ENCODE measurements at regions not wholly inside any gene's neighbourhood (a gene's known extent, or its start where the extent isn't known, plus 50 kb on each side); places are given as distances from the start of the nearest gene placed in this dataset.

DNA sequence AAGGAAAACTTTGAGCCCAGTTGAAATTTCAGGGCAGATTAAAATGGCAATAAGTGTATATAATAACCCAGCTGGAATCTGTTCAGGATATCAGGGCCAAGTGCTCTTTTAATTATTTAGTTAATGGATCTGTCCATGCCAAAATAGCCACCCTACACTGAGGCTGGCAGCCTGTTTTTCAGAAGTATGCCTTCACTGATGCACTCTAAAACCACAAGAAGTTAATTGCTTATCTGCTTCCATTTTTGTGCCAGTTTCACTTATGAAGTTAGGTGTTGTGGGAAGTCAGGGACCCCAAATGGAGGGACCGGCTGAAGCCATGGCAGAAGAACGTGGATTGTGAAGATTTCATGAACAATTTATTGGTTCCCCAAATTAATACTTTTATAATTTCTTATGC, 960.3 kb downstream of the C4orf33 start:
- H3K27me3 ChIP-seq (ENCODE audit: control insufficient read depth in 2 of 2, insufficient read depth in 2 of 2, low read length in 2 of 2) = no peaks in the 10 kb centered on the region
- POLR2A ChIA-PET = no interaction called here
- ATAC-seq (no peak), FAIRE-seq (no peak), DNase-seq (ENCODE audit: extremely low read depth in 1 of 4, low spot score in 3 of 4) (no peak)
- TF ChIP-seq FOXP1 (CRISPR knock-in tag; IDR thresholded peaks at IDR 0.05) (no peak), EP400 (IDR thresholded peaks at IDR 0.05) (no peak), TAF1 (IDR thresholded peaks at IDR 0.05; ENCODE audit: control insufficient read depth, extremely low read depth, insufficient read depth, low read length, severe bottlenecking) (no peak), ZNF445 (CRISPR knock-in tag; IDR thresholded peaks at IDR 0.05; ENCODE audit: low read depth) (no peak), SIRT6 (IDR thresholded peaks at IDR 0.05; ENCODE audit: low read depth, low read length) (no peak), CBX5 (IDR thresholded peaks at IDR 0.05; ENCODE audit: borderline replicate concordance, low read depth) (no peak), CEBPB (tag; IDR thresholded peaks at IDR 0.05) (no peak), NR2C1 (IDR thresholded peaks at IDR 0.05) (no peak), NR2C1 (tag; IDR thresholded peaks at IDR 0.05) (no peak), FOS (IDR thresholded peaks at IDR 0.05; ENCODE audit: extremely low read depth, insufficient read length) (no peak), SMARCA4 (IDR thresholded peaks at IDR 0.05) (no peak)
- TF ChIP-seq, protein P1, sequence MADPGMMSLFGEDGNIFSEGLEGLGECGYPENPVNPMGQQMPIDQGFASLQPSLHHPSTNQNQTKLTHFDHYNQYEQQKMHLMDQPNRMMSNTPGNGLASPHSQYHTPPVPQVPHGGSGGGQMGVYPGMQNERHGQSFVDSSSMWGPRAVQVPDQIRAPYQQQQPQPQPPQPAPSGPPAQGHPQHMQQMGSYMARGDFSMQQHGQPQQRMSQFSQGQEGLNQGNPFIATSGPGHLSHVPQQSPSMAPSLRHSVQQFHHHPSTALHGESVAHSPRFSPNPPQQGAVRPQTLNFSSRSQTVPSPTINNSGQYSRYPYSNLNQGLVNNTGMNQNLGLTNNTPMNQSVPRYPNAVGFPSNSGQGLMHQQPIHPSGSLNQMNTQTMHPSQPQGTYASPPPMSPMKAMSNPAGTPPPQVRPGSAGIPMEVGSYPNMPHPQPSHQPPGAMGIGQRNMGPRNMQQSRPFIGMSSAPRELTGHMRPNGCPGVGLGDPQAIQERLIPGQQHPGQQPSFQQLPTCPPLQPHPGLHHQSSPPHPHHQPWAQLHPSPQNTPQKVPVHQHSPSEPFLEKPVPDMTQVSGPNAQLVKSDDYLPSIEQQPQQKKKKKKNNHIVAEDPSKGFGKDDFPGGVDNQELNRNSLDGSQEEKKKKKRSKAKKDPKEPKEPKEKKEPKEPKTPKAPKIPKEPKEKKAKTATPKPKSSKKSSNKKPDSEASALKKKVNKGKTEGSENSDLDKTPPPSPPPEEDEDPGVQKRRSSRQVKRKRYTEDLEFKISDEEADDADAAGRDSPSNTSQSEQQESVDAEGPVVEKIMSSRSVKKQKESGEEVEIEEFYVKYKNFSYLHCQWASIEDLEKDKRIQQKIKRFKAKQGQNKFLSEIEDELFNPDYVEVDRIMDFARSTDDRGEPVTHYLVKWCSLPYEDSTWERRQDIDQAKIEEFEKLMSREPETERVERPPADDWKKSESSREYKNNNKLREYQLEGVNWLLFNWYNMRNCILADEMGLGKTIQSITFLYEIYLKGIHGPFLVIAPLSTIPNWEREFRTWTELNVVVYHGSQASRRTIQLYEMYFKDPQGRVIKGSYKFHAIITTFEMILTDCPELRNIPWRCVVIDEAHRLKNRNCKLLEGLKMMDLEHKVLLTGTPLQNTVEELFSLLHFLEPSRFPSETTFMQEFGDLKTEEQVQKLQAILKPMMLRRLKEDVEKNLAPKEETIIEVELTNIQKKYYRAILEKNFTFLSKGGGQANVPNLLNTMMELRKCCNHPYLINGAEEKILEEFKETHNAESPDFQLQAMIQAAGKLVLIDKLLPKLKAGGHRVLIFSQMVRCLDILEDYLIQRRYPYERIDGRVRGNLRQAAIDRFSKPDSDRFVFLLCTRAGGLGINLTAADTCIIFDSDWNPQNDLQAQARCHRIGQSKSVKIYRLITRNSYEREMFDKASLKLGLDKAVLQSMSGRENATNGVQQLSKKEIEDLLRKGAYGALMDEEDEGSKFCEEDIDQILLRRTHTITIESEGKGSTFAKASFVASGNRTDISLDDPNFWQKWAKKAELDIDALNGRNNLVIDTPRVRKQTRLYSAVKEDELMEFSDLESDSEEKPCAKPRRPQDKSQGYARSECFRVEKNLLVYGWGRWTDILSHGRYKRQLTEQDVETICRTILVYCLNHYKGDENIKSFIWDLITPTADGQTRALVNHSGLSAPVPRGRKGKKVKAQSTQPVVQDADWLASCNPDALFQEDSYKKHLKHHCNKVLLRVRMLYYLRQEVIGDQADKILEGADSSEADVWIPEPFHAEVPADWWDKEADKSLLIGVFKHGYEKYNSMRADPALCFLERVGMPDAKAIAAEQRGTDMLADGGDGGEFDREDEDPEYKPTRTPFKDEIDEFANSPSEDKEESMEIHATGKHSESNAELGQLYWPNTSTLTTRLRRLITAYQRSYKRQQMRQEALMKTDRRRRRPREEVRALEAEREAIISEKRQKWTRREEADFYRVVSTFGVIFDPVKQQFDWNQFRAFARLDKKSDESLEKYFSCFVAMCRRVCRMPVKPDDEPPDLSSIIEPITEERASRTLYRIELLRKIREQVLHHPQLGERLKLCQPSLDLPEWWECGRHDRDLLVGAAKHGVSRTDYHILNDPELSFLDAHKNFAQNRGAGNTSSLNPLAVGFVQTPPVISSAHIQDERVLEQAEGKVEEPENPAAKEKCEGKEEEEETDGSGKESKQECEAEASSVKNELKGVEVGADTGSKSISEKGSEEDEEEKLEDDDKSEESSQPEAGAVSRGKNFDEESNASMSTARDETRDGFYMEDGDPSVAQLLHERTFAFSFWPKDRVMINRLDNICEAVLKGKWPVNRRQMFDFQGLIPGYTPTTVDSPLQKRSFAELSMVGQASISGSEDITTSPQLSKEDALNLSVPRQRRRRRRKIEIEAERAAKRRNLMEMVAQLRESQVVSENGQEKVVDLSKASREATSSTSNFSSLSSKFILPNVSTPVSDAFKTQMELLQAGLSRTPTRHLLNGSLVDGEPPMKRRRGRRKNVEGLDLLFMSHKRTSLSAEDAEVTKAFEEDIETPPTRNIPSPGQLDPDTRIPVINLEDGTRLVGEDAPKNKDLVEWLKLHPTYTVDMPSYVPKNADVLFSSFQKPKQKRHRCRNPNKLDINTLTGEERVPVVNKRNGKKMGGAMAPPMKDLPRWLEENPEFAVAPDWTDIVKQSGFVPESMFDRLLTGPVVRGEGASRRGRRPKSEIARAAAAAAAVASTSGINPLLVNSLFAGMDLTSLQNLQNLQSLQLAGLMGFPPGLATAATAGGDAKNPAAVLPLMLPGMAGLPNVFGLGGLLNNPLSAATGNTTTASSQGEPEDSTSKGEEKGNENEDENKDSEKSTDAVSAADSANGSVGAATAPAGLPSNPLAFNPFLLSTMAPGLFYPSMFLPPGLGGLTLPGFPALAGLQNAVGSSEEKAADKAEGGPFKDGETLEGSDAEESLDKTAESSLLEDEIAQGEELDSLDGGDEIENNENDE (IDR thresholded peaks at IDR 0.05; ENCODE audit: low read depth, low read length) = no peak
- no peak overlapping the region for H2AFZ ChIP-seq (ENCODE audit: low read depth, low read length)
- H3K4me3 ChIP-seq = no peak overlapping the region
- no peaks in the 10 kb centered on the region for H3K36me3 ChIP-seq (ENCODE audit: control insufficient read depth, insufficient read depth, low read length)
- no peak overlapping the region for H3K4me2 ChIP-seq (ENCODE audit: insufficient read depth, low read length)
- no peaks in the 10 kb centered on the region for H3K9me3 ChIP-seq (replicated peaks; ENCODE audit: control insufficient read depth, insufficient read depth, low read depth, low read length)
- no peaks in the 10 kb centered on the region for H3K4me1 ChIP-seq (replicated peaks in 1 of 2; ENCODE audit: control insufficient read depth in 2 of 2, insufficient read depth in 2 of 2, low read length in 2 of 2)
- intact Hi-C loops (cut with micrococcal nuclease) (no loop called here), in situ Hi-C loops (cut with MboI) (no loop called here)
- H4K20me1 ChIP-seq (replicated peaks; ENCODE audit: control insufficient read depth, insufficient read depth, low read length) = no peaks in the 10 kb centered on the region
- no peaks in the 10 kb centered on the region for H3K79me2 ChIP-seq (ENCODE audit: control insufficient read depth, insufficient read depth, low read length)
- 0% methylated on average over 2 of the region's 2 CpGs for WGBS (ENCODE audit: insufficient coverage, low coverage, missing lambda C conversion rate)
- no peak overlapping the region for H3K27ac ChIP-seq (ENCODE audit: extremely low read depth, low read depth, low read length)
- BruUV-seq (replicated peaks) = no TSS peak
- CTCF ChIA-PET (ENCODE audit: low intra/inter-chr PET ratio) = no interaction called here
- no peaks in the 10 kb centered on the region for H3K9me1 ChIP-seq (ENCODE audit: control insufficient read depth, insufficient read depth, low read length)
- H3K9ac ChIP-seq (ENCODE audit: insufficient read depth in 1 of 2, low read depth in 2 of 2, low read length in 2 of 2) = no peak overlapping the region
